NCI-H146 (cell line): ENCODE measurements at regions not wholly inside any gene's neighbourhood (a gene's known extent, or its start where the extent isn't known, plus 50 kb on each side); places are given as distances from the start of the nearest gene placed in this dataset.
"Not testable (repeated sequence)": the region's sequence is repeated elsewhere in the genome, so short reads cannot be mapped to it uniquely, and the experiment has no call there.

ENCODE experiments used
- DNase-seq: peaks from one replicate; lab custom pipeline; 2025; lab: John Stamatoyannopoulos, UW

DNA sequence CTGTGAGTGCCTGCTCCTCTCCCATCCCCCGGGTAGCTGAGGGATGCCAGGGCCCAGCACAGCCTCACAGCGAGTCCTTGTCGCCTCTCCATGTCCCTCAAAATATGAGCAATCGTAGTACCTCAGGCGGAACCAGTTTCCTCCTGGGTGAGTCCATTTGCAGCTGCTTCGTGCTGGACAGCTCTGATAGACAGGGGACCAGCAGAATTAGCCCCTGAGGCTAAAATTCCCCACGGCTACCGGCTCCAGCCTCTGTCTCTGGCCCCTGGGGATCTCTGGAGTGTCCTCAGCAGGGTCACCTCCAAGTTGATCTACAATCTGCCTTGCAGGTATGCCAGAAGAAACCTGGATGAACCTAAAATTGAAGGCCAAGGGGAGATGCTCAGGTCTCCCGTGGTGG is 115.8 kb upstream of the FBXL7 start:
- no peak for DNase-seq

DNA sequence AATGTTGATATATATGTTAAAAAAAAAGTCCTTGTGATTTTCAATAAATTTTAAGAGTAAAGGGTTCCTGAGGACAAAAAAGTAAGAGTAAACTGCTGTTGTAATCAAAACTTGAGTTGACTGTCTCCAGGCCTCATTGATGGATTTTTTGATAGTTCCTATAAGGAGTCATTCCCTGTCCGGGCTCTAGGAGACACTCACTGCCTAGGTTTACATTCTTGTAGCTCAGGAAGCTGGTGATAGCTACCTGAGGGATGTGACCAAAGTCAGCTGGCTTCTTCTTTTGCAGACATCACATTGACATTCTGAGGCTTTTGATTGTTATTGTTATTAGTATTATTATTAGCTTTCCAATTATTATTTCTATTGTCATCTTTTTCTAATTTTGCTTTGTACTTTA is 116.5 kb upstream of the FBXL7 start:
- no peak for DNase-seq

DNA sequence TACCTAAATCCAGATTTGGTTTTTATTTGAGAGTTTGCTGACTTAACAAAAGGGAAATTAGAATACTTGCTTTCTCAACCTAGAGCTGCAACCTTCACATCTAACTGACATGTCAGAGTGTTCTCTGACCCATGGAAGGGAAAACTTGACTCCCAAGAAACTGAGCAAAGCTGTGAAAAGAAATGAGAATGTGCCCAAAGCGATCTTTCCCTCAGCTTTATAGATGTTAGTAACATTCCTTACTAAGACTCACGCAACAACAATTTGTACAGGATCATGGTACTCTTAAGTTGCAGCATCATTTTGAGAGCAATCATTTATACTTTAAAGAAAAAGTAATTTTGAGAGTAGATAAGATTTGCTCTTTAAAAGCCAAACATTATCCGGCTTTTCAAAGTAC is 117.0 kb upstream of the FBXL7 start:
- DNase-seq = no peak

DNA sequence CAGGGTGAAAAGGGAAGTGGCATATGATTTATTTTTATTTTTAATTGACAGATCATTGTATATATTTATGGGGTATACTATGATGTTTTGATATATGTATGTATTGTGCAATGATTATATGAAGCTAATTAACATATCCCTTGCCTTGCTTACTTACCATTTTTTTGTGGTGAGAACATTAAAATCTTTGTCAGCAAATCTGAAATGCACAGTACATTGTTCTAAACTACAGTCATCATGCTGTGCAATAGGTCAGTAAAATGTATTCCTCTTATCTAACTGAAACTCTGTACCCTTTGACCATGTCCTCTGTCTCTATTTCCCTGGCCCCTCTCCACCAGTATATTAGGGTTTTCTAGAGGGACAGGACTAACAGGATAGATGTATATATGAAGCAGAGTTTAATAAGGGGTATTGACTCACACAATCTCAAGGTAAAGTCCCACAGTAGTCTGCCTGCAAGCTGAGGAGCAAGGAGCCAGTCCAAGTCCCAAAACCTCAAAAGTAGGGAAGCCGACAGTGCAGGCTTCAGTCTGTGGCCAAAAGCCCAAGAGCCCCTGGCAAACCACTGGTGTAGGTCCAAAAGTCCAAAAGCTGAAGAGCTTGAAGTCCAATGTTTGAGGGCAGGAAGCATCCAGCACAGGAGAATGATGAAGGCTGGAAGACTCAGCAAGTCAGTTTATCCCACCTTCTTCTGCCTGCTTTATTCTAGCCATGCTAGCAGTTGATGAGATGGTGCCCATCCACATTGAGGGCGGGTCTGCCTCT is 122.2 kb upstream of the FBXL7 start:
- no peak for DNase-seq

DNA sequence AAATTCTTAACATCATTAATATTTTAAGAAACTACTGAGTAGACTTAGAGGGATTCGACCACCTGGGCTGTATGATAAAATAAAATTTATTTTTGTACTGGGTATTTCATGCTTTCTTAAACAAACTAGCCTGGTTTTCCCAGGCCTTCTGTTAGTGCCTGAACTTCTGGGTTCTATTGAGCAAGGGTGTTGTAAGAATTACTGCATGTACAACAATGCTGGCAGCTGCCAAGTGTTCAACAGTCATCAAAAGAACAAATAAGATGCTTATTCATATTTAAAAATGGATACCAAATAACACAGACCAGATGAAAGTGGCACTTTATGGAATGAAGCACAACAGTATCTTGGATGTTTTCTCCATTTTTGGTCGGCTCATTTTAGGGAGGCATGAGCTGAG is 123.2 kb upstream of the FBXL7 start:
- no peak for DNase-seq

DNA sequence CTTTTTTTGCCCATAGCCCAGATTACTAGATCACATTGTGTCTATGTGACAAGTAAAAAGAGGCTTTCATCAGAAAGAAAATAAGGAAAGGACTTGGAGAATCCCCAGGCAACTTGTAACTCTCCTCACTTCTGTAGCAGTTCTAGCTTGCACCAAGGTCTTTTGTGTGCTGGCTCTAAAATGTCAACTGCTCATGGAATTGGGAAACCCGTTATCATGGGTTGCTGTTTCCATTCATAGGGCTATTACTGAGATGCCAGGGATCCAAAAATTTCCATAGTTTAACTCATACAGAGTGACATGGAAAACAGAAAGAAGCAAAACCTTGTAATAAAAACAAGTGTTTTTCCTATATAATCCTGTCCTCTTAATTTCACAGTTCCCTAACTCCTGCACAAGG is 123.9 kb upstream of the FBXL7 start:
- no peak for DNase-seq

DNA sequence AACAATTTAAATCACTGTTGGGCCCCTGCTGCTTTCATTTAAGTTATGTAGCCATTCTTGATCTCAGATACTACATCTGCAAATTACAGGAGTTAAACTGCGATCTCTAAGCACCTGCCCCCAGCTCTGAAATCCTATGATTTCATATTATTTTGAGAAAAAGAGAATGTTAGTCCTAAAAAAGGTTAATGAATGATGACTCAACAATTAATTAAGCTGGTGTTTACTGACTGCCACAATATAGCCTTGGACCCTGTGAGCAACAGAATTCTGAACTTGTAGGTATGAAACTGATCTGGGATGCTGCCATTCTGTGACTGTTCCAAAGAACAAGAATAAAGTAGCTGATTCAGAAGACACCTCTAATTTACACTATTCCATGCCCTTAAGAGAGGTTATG is 124.4 kb upstream of the FBXL7 start:
- DNase-seq = no peak

DNA sequence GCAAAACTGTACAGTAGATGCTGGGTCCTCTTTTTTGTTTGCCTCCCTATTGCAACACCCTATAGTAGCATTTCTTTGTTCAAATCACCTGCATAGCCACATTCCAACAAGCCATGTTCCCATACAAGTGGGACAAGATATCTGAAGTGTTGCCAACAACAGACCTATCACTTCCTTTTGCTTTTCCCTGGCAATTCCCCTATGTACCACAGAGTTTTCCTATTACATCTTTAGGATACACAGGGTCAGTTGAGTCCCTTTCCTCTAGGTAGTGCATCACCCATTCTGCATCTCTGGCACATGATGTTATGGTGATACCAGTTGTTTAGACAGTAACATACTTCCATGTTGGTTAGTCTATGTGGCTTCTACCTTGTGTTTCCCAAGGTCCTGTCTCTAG is 125.1 kb upstream of the FBXL7 start:
- DNase-seq = no peak

DNA sequence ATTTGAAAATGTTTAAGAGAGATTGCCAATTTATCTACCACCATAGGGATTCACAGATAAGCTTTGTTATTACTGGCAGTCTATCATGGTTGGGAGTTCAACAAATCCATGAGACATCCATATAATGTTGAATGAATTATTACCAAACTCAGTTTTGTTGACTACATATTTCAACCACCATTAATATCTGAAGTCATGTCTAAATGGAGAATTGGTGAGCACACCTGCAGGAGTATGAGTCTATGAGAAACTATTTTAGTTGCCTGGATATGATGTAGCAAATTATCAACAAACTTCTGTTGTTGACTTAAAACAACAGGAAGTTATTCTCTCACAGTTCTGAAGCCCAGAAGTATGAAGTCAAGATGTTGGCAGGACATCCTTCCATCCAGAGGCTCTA is 126.8 kb upstream of the FBXL7 start:
- no peak for DNase-seq

DNA sequence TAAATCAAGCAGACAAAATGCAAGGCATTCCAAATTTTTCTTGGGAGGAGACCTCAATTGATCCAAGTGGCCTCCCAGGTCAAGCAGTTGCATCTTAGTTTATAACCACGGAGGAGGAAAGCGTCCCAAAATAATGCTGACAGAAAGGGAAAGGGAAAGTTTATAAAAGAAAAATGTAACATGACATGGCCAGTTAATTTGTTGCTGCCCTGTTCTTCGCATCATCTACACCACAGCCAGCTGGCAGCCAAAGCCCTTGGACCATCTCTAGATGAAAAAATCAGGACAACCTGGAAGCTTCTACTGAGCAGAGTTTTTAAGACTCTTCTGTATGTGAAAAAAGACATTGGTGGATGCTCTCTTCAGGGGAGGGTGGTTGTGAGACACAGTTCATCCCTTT is 128.8 kb upstream of the FBXL7 start:
- no peak for DNase-seq

DNA sequence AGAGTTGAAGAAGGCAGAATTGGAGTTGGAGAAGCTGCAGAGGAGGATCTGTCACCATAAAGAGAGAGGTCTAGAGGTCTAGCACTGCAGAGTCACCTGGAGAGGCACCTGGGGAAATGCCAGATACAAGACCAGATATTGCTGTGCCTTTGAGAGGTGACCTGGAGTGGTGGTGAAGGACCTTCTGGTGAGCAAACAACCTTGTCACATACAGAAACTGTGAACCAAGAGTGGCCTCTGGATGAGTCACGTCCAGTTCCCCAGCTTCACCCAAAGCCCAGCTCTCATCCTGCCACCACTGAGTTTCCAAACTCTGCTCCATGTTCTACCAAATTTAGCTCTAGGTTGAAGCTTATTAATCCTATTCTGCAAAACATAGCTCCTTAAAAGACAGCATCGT is 131.1 kb upstream of the FBXL7 start:
- DNase-seq = no peak

DNA sequence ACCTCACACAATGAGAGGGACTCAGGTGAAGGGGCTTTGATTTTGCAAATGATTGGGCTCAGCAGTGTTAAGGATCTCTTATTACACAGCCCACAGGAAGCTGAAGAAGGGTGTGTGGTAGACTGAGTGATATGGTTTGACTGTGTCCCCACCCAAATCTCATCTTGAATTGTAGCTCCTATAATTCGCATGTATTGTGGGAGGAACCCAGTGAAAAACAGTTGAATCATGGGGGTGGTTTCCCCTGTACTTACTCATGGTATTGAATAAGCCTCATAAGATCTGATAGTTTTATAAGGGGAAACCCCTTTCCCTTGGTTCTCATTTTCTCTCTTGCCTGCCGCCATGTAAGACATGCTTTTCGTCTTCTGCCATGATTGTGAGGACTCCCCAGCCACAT is 132.5 kb upstream of the FBXL7 start:
- no peak for DNase-seq

DNA sequence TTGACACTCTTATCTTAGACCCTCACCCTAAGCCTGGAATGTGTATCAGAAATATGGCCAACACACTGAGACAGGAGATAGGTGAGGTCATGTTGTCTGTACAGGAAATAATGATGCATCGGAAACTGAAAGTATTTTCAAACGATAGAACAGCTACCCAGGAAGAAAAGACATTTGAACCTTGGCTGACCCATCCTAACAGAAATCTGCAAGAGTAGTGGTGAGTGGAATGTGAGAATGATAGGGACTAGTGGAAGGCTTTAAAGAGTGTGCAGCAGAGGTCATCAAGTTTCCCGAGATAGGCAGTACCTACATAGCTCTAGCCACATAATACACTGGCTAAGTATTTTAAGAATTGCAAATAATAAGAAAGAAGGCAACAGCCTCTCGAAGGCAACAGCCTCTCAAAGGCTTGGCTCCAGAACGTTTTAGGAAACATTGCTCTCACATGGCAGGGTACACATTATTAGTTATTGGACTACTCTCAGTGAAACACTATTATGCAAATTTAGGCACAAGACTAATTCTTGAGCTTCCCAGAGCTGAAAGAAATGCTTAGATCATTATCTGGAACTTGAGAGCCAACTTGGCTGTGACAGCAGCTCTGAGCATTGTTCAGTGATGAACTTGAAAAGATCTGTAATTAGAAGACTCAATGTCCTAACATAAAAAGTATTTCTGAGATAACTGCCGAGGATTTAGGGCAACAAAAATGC is 133.1 kb upstream of the FBXL7 start:
- no peak for DNase-seq

DNA sequence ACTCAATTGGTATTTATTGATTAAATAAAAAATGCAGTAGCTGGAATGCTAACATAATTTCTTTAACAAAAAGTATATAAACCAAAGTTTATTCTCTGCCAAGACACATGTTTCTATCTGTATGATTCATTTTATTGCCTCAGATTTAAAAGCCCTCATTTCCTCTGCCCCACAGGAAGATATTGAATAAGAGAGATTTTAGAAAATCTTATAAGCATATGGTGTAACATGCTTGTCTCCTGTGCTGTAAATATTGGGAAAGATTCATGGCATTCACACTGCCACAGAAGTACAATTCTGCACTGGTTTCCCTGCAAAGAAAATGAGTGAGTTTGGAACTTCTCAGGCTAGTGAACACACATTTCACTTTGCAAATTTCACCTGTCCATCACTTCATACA is 134.9 kb upstream of the FBXL7 start:
- DNase-seq = no peak

DNA sequence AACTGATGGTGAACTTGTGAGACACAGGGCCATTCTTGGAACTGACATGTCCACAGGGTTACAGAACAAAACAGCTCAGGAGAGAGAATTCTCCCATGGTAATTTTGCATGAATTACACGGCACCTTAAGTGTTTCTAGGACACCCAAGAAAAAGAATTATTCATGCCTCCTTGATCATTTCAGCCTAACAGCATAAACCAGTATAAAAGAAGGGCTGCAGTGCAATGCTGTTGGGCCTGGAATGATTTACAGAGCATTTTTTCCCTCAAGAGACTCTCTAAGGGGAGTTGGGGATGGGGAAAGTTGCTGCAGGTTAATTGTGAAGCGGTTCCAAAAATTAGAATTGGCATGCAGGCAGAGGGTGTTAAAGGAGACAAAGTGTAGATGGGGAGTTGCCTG is 136.4 kb upstream of the FBXL7 start:
- DNase-seq = no peak

DNA sequence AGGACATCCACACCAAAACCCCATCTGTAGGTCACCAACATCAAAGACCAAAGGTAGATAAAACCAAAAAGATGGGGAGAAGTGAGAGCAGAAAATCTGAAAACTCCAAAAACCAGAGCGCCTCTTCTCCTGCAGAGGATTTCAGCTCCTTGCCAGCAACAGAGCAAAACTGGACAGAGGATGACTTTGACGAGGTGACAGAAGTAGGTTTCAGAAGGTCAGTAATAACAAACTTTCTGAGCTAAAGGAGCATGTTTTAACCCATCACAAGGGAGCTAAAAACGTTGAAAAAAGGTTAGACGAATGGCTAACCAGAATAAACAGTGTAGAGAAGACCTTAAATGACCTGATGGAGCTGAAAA is 142.9 kb upstream of the FBXL7 start:
- not testable (repeated sequence) for DNase-seq

DNA sequence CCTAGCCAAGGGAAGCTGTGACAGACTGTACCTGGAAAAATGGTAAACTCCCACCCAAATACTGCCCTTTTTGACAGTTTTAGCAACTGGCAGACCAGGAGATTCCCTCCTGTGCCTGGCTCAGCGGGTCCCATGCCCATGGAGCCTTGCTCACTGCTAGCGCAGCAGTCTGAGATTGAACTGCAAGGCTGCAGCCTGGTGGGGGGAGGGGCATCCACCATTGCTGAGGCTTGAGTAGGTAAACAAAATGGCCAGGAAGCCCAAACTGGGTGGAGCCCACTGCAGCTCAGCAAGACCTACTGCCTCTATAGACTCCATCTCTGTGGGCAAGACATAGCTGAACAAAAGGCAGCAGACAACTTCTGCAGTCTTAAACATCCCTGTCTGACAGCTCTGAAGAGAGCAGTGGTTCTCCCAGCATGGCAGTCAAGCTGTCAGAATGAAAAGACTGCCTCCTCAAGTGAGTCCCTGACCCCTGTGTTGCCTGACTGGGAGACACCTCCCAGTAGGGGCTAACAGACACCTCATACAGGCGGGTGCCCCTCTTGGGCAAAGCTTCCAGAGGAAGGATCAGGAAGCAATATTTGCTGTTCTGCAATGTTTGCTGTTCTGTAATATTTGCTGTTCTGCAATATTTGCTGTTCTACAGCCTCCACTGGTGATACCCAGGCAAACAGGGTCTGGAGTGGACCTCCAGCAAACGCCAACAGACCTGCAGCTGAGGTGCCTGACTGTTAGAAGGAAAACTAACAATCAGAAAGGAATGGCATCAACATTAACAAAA is 143.5 kb upstream of the FBXL7 start:
- DNase-seq = not testable (repeated sequence)

DNA sequence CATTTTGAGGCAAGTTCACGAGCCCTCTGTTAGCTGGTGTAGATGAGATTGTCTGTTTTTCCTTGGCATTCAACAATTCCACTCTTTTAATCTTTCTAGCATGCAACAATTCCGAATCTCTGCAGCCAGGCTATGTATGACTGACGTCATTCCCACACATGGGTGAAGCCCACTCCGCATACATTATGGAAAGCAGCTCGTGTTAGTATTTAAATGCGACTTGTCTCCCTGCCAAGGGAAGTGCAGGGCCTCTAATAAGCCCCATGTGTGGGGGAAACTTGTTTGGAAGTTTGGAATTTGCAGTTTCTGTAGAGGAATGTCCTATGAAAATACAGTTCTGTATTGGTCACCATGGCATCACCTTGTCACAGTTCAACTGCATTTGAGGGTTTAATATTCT is 146.0 kb upstream of the FBXL7 start:
- no peak for DNase-seq

DNA sequence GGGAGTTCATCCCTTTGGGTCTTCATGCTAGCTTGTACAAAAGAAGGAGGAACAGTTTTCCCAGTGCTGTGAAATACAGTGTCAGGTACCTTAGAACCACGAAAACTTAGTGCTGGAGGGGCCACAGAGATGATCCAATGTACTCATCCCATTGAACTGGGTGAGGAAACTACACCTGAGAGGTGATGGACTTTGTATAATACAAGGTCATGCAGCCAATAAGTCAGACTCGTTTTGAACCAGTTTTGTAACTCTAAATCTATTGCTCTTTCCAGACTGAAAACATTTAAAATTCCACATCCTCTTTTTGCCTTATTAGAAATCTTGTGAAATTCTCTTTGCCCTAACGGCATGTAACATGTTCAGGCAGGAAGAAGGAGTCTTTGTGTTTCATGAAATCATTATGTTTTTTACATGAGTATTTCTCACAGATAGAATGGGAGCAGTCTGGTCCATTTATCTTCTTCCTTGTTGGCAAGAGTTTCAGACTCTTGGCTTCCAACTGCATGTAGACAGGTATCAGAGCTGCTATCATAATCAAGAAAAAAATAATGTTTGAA is 146.8 kb upstream of the FBXL7 start:
- DNase-seq = no peak

DNA sequence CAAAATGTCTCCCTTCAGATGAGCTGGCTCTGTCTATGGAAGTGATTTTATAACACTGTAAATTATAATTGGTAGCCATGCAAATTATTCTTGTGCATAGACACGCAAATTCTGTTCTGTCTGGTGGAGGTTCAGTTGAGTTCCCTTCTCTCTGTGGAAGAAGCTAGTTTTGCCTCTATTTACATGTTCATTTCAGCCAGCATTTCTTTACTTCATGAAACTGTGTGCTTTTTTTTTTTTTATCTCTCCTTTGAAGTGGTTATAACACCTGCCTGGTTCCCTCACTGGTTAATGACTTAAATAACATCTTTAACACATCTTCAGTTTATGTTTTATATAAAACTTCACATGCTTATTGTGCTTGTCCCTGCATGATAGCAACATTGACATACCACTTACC is 149.4 kb upstream of the FBXL7 start:
- no peak for DNase-seq

DNA sequence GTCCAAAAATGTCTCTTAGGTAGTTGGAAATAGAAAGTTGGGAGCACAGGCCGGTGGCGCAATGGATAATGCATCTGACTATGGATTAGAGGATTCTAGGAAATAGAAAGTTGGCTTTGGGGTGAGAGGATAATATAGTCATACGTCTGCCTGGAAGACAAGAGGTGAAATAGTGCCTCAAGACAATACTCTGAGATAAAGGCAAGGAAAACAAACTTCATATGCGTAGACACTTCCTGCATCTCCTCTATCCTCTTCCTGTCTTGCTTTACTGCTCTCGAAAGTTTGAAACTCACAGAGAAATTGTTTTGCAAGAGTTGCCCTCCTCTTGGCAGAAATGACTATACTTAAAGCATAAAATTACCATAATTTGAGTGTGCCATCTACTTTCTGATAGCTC is 153.2 kb upstream of the FBXL7 start:
- DNase-seq = no peak

DNA sequence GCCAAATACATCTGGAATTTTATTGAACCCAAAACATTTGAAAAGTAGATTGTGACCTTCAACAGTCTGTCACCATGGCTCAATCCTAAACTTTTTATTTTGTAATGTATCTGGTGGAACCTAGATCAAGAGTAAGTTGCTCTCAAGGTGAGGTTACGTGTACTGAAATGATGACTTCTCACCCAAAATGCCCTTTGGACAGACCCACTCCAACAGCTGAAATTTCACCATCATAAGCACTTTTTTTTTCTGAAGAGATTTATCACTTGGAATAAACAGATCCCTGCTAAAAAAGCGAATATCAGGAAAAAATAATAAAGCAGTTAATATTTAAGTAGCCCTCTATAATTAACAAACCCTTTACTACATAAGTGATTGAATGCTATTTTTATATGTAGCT is 155.0 kb upstream of the FBXL7 start:
- no peak for DNase-seq

DNA sequence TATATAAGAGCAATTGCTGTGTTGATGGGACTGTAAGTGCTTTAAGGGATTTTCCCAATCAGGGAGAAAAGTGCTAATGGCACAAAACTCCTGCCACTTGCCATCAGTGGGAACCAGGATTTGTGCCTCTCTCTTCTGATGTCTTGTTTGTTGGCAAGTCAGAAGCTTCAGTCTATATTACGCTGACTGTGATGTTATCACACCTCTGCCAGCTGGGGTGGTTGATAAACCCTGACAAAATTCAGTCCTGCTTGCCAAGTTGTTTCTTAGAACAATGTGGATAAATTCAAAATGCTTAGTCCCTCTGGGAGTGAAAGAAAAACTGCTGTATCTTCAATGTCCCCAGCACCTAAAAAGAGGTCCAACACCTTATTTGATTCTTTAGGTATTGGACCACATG is 161.4 kb upstream of the FBXL7 start:
- DNase-seq = no peak
